ENCODE measurements at regions not wholly inside any gene's neighbourhood (a gene's known extent, or its start where the extent isn't known, plus 50 kb on each side); places are given as distances from the start of the nearest gene placed in this dataset.

DNA sequence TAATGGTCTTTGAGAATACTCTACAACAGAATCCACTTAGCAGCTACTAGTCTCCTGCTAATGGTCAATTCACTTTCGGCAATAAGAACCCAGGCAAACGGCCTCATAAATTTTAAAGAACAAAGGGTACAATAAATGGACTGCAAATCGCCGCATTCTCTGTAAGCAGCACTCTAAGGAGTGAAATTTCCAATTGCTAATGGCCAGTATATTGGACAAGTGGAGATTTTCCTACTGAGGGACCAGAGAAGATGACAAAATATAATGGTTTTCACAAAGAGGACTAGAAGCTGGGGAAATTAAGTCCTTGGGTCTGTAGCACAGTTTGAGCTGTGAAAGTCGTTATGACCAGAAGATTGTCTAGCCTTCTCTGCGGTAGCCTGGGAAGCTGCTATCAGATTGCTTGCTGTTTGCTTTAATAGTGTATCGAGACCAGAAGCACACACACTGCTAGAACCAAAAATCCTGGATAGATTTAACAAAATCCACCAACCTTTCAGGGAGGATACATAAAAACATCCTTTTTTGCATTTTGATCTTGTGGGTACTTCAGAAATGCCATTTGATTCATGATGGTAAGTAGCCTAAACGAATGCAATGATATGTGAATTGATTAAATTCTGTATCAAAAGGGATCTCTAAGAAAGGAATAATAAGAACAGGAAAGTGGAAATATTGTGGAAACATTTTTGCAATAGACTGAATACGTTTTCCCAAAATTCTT, 53.6 kb upstream of the ATP8B1 start:
- 49% methylated on average over 8 of the region's 9 CpGs for WGBS
- no peak overlapping the region for H2BK12ac ChIP-seq (ENCODE audit: low read length in 2 of 2)

DNA sequence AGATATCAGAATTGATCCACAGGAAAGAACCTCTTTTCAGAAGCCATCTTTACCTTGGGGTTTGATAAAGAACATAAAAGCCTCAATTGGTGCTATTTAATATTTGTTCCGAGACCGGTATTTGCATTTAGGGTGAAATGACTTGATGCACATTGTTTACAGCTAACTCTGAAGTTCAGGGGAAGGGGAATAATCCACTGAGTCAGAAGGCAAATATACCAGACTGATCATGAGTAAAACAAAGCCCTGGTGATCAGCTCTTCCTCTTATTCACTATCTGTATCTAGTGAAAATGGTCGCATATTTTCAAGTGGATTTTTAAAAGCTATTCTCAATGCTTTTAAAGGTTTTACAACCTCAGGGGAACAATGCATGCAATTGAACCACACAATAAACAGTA, 53.0 kb upstream of the ATP8B1 start:
- Histone ChIP-seq H2BK5ac (ENCODE audit: low read depth, low read length, poor library complexity, severe bottlenecking) (no peak overlapping the region), H3K27ac (ENCODE audit: low read length, poor library complexity, severe bottlenecking) (no peak overlapping the region), H2BK120ac (ENCODE audit: low read depth, low read length) (no peak overlapping the region), H2AFZ (ENCODE audit: low read depth, low read length) (no peak overlapping the region), H3K4me3 (ENCODE audit: insufficient read depth in 1 of 2, low read depth in 1 of 2, low read length in 2 of 2) (no peak overlapping the region), H3K27me3 (ENCODE audit: control insufficient read depth in 1 of 2, insufficient read depth in 1 of 2, low read length in 2 of 2) (no peaks in the 10 kb centered on the region), H2BK15ac (ENCODE audit: low read depth, poor library complexity, severe bottlenecking) (no peak overlapping the region), H3K4me2 (ENCODE audit: low read length, poor library complexity, severe bottlenecking) (no peak overlapping the region), H3K4ac (ENCODE audit: low read depth in 1 of 2, low read length in 2 of 2) (no peak overlapping the region), H3K9me3 (ENCODE audit: control insufficient read depth, low read length) (no peaks in the 10 kb centered on the region), H3K79me1 (replicated peaks; ENCODE audit: low read length, poor library complexity, severe bottlenecking) (no peaks in the 10 kb centered on the region), H2BK12ac (ENCODE audit: low read length in 2 of 2) (no peak overlapping the region), H4K91ac (ENCODE audit: low read length) (no peak overlapping the region), H3K23ac (ENCODE audit: low read length in 2 of 2) (no peak overlapping the region), H2AK5ac (ENCODE audit: low read length, severe bottlenecking) (no peak overlapping the region), H3K18ac (ENCODE audit: low read depth in 1 of 2, low read length in 2 of 2) (no peak overlapping the region), H4K8ac (ENCODE audit: low read length) (no peak overlapping the region), H3K14ac (ENCODE audit: low read length in 2 of 2) (no peak overlapping the region), H3K36me3 (ENCODE audit: control insufficient read depth in 1 of 2, insufficient read depth in 2 of 2, low read depth in 1 of 2, low read length in 2 of 2) (no peaks in the 10 kb centered on the region), H3K9ac (ENCODE audit: low read length) (no peak overlapping the region), H3K4me1 (ENCODE audit: control insufficient read depth, insufficient read depth, low read depth, low read length) (no peaks in the 10 kb centered on the region)
- 67% methylated on average over 3 of the region's 3 CpGs for WGBS
- DNase-seq: no peak

More for the DNA sequence above, 53.6 kb upstream of the ATP8B1 start:
- Histone ChIP-seq H3K18ac (ENCODE audit: low read depth in 1 of 2, low read length in 2 of 2) (no peak overlapping the region), H3K9ac (ENCODE audit: low read length) (no peak overlapping the region), H3K36me3 (ENCODE audit: control insufficient read depth in 1 of 2, insufficient read depth in 2 of 2, low read depth in 1 of 2, low read length in 2 of 2) (no peaks in the 10 kb centered on the region), H3K23ac (ENCODE audit: low read length in 2 of 2) (no peak overlapping the region), H2AFZ (ENCODE audit: low read depth, low read length) (no peak overlapping the region), H4K8ac (ENCODE audit: low read length) (no peak overlapping the region), H3K27me3 (ENCODE audit: control insufficient read depth in 1 of 2, insufficient read depth in 1 of 2, low read length in 2 of 2) (no peaks in the 10 kb centered on the region), H3K9me3 (ENCODE audit: control insufficient read depth, low read length) (no peaks in the 10 kb centered on the region), H2BK15ac (ENCODE audit: low read depth, poor library complexity, severe bottlenecking) (no peak overlapping the region), H3K4ac (ENCODE audit: low read depth in 1 of 2, low read length in 2 of 2) (no peak overlapping the region), H3K14ac (ENCODE audit: low read length in 2 of 2) (no peak overlapping the region), H4K91ac (ENCODE audit: low read length) (no peak overlapping the region), H3K79me1 (replicated peaks; ENCODE audit: low read length, poor library complexity, severe bottlenecking) (no peaks in the 10 kb centered on the region), H3K4me1 (ENCODE audit: control insufficient read depth, insufficient read depth, low read depth, low read length) (no peaks in the 10 kb centered on the region), H2BK5ac (ENCODE audit: low read depth, low read length, poor library complexity, severe bottlenecking) (no peak overlapping the region), H3K27ac (ENCODE audit: low read length, poor library complexity, severe bottlenecking) (no peak overlapping the region), H2BK120ac (ENCODE audit: low read depth, low read length) (no peak overlapping the region), H3K4me3 (ENCODE audit: insufficient read depth in 1 of 2, low read depth in 1 of 2, low read length in 2 of 2) (no peak overlapping the region), H2AK5ac (ENCODE audit: low read length, severe bottlenecking) (no peak overlapping the region), H3K4me2 (ENCODE audit: low read length, poor library complexity, severe bottlenecking) (no peak overlapping the region)
- DNase-seq: no peak

DNA sequence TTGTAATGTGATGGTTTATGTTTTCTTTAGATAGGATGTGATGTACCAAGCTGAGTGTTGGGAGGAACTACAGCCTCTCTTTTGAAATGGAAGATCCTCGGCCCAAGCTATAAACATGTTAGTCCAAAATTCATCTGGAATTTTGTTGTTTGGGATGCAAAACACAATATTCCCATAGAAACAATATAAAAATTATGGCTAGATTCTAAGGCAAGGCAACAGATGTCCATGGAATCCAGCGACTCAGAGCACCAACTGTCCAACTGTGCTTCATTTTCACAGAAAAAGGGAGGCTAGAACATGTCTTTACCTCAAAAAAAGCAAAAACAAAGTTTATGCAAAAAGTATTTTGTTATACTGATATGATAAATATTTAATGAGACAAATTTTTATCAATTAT, 52.4 kb upstream of the ATP8B1 start:
- Histone ChIP-seq H3K4me1 (ENCODE audit: control insufficient read depth, insufficient read depth, low read depth, low read length) (no peaks in the 10 kb centered on the region), H3K23ac (ENCODE audit: low read length in 2 of 2) (no peak overlapping the region), H3K79me1 (replicated peaks; ENCODE audit: low read length, poor library complexity, severe bottlenecking) (no peaks in the 10 kb centered on the region), H3K9me3 (ENCODE audit: control insufficient read depth, low read length) (no peaks in the 10 kb centered on the region), H3K4ac (ENCODE audit: low read depth in 1 of 2, low read length in 2 of 2) (no peak overlapping the region), H3K36me3 (ENCODE audit: control insufficient read depth in 1 of 2, insufficient read depth in 2 of 2, low read depth in 1 of 2, low read length in 2 of 2) (no peaks in the 10 kb centered on the region), H4K8ac (ENCODE audit: low read length) (no peak overlapping the region), H3K9ac (ENCODE audit: low read length) (no peak overlapping the region), H3K27me3 (ENCODE audit: control insufficient read depth in 1 of 2, insufficient read depth in 1 of 2, low read length in 2 of 2) (no peaks in the 10 kb centered on the region), H3K18ac (ENCODE audit: low read depth in 1 of 2, low read length in 2 of 2) (no peak overlapping the region), H2BK5ac (ENCODE audit: low read depth, low read length, poor library complexity, severe bottlenecking) (no peak overlapping the region), H2AK5ac (ENCODE audit: low read length, severe bottlenecking) (no peak overlapping the region), H2BK120ac (ENCODE audit: low read depth, low read length) (no peak overlapping the region), H2BK12ac (ENCODE audit: low read length in 2 of 2) (no peak overlapping the region), H3K27ac (ENCODE audit: low read length, poor library complexity, severe bottlenecking) (no peak overlapping the region), H3K14ac (ENCODE audit: low read length in 2 of 2) (no peak overlapping the region), H2BK15ac (ENCODE audit: low read depth, poor library complexity, severe bottlenecking) (no peak overlapping the region), H3K4me2 (ENCODE audit: low read length, poor library complexity, severe bottlenecking) (no peak overlapping the region), H2AFZ (ENCODE audit: low read depth, low read length) (no peak overlapping the region), H4K91ac (ENCODE audit: low read length) (no peak overlapping the region), H3K4me3 (ENCODE audit: insufficient read depth in 1 of 2, low read depth in 1 of 2, low read length in 2 of 2) (no peak overlapping the region)
- no peak for DNase-seq
- WGBS: no CpG with 5 or more reads among the region's 2 CpGs

DNA sequence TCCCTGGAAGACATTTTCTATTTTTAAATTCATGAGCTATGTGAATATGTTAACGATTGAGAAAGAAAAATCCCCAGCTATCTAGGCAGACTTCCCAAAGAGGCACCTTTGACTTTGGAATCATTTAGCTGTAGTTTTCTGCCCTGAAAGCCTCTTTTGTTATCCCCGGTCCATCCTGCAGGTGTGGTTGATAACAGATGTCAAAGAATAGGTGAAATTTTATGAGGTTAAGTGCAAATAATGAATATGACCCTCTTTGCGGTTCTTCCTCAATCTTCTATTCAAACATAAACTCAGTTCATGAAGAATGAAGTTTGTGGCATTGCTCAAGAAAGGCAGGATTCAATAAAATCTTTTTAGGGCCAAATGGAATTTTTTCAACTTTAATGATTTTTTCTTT, 51.6 kb upstream of the ATP8B1 start:
- H3K27me3 ChIP-seq (ENCODE audit: control insufficient read depth in 1 of 2, insufficient read depth in 1 of 2, low read length in 2 of 2): no peaks in the 10 kb centered on the region
- H2BK15ac ChIP-seq (ENCODE audit: low read depth, poor library complexity, severe bottlenecking): no peak overlapping the region
- H3K79me1 ChIP-seq (replicated peaks; ENCODE audit: low read length, poor library complexity, severe bottlenecking): no peaks in the 10 kb centered on the region
- H3K9me3 ChIP-seq (ENCODE audit: control insufficient read depth, low read length): no peaks in the 10 kb centered on the region
- DNase-seq: no peak
- no peak overlapping the region for H3K4me2 ChIP-seq (ENCODE audit: low read length, poor library complexity, severe bottlenecking)
- no peak overlapping the region for H2AFZ ChIP-seq (ENCODE audit: low read depth, low read length)
- H3K36me3 ChIP-seq (ENCODE audit: control insufficient read depth in 1 of 2, insufficient read depth in 2 of 2, low read depth in 1 of 2, low read length in 2 of 2): no peaks in the 10 kb centered on the region
- H3K4me3 ChIP-seq (ENCODE audit: insufficient read depth in 1 of 2, low read depth in 1 of 2, low read length in 2 of 2): no peak overlapping the region
- no peak overlapping the region for H2BK5ac ChIP-seq (ENCODE audit: low read depth, low read length, poor library complexity, severe bottlenecking)
- no peak overlapping the region for H3K9ac ChIP-seq (ENCODE audit: low read length)
- 100% methylated on average over 1 of the region's 3 CpGs for WGBS
- H3K4ac ChIP-seq (ENCODE audit: low read depth in 1 of 2, low read length in 2 of 2): no peak overlapping the region
- no peak overlapping the region for H3K27ac ChIP-seq (ENCODE audit: low read length, poor library complexity, severe bottlenecking)
- H4K91ac ChIP-seq (ENCODE audit: low read length): no peak overlapping the region
- no peak overlapping the region for H4K8ac ChIP-seq (ENCODE audit: low read length)
- no peak overlapping the region for H3K18ac ChIP-seq (ENCODE audit: low read depth in 1 of 2, low read length in 2 of 2)
- H2AK5ac ChIP-seq (ENCODE audit: low read length, severe bottlenecking): no peak overlapping the region
- no peak overlapping the region for H3K14ac ChIP-seq (ENCODE audit: low read length in 2 of 2)
- H2BK120ac ChIP-seq (ENCODE audit: low read depth, low read length): no peak overlapping the region
- H3K23ac ChIP-seq (ENCODE audit: low read length in 2 of 2): no peak overlapping the region
- no peaks in the 10 kb centered on the region for H3K4me1 ChIP-seq (ENCODE audit: control insufficient read depth, insufficient read depth, low read depth, low read length)
- H2BK12ac ChIP-seq (ENCODE audit: low read length in 2 of 2): no peak overlapping the region

Measured in mesenchymal stem cell (in vitro differentiated cells and primary cell).